ENCODE measurements at regions not wholly inside any gene's neighbourhood (a gene's known extent, or its start where the extent isn't known, plus 50 kb on each side); places are given as distances from the start of the nearest gene placed in this dataset.
A peak's percentile ranks its signal among the peaks of the same experiment; 100 is the strongest.

- TF ChIP-seq ZNF114 (CRISPR knock-in tag; IDR thresholded peaks at IDR 0.05) (no peak), EZH2 (IDR thresholded peaks at IDR 0.05; ENCODE audit: low read depth, unreplicated experiment) (no peak), NANOG (IDR thresholded peaks at IDR 0.05; ENCODE audit: borderline replicate concordance) (no peak)
These were observed 140.0 kb downstream of the CHRM3 start (continued) for GRCh38 chr1:239526391-239526790.

GRCh38 chr1:239527051-239527693, 140.8 kb downstream of the CHRM3 start:
- Mint-ChIP-seq H3K4me3 (no peak overlapping the region), H3K27me3 (ENCODE audit: insufficient read depth, low read depth, poor library complexity) (no peaks in the 10 kb centered on the region), H3K27ac (peak overlapping the region; percentile 47; the same call in 1 of the 2 replicates), H3K36me3 (ENCODE audit: low read depth) (no peaks in the 10 kb centered on the region), H3K9me3 (no peaks in the 10 kb centered on the region), H3K4me1 (no peaks in the 10 kb centered on the region)
- ATAC-seq (no peak), DNase-seq (ENCODE audit: low spot score) (no peak)
- Histone ChIP-seq H3K9me2 (ENCODE audit: insufficient read depth) (no peaks in the 10 kb centered on the region; the same call in 1 of the 2 replicates), H2AFZ (no peak overlapping the region), H3K4me1 (ENCODE audit: insufficient read depth) (no peaks in the 10 kb centered on the region), H3K4me2 (no peak overlapping the region), H3F3A (replicated peaks; ENCODE audit: low read depth) (no peaks in the 10 kb centered on the region), H3K79me2 (replicated peaks; ENCODE audit: insufficient read depth) (no peaks in the 10 kb centered on the region), H3K4me3 (no peak overlapping the region), H3K27ac (ENCODE audit: low read depth) (no peak overlapping the region), H3K36me3 (ENCODE audit: insufficient read depth) (no peaks in the 10 kb centered on the region), H3K27me3 (ENCODE audit: insufficient read depth) (no peaks in the 10 kb centered on the region), H4K20me1 (replicated peaks; ENCODE audit: insufficient read depth) (no peaks in the 10 kb centered on the region)
- no peak for TF ChIP-seq ZNF331 (CRISPR knock-in tag; IDR thresholded peaks at IDR 0.05; ENCODE audit: low read depth)
- TF ChIP-seq CTCF (conservative IDR thresholded peaks at IDR 0.05; ENCODE audit: low read depth in 2 of 2): no peak
- no peak for TF ChIP-seq NANOG (IDR thresholded peaks at IDR 0.05; ENCODE audit: borderline replicate concordance)
- TF ChIP-seq EZH2 (IDR thresholded peaks at IDR 0.05; ENCODE audit: low read depth, unreplicated experiment): no peak
- TF ChIP-seq ETS1 (IDR thresholded peaks at IDR 0.05): no peak
- TF ChIP-seq, protein P1, sequence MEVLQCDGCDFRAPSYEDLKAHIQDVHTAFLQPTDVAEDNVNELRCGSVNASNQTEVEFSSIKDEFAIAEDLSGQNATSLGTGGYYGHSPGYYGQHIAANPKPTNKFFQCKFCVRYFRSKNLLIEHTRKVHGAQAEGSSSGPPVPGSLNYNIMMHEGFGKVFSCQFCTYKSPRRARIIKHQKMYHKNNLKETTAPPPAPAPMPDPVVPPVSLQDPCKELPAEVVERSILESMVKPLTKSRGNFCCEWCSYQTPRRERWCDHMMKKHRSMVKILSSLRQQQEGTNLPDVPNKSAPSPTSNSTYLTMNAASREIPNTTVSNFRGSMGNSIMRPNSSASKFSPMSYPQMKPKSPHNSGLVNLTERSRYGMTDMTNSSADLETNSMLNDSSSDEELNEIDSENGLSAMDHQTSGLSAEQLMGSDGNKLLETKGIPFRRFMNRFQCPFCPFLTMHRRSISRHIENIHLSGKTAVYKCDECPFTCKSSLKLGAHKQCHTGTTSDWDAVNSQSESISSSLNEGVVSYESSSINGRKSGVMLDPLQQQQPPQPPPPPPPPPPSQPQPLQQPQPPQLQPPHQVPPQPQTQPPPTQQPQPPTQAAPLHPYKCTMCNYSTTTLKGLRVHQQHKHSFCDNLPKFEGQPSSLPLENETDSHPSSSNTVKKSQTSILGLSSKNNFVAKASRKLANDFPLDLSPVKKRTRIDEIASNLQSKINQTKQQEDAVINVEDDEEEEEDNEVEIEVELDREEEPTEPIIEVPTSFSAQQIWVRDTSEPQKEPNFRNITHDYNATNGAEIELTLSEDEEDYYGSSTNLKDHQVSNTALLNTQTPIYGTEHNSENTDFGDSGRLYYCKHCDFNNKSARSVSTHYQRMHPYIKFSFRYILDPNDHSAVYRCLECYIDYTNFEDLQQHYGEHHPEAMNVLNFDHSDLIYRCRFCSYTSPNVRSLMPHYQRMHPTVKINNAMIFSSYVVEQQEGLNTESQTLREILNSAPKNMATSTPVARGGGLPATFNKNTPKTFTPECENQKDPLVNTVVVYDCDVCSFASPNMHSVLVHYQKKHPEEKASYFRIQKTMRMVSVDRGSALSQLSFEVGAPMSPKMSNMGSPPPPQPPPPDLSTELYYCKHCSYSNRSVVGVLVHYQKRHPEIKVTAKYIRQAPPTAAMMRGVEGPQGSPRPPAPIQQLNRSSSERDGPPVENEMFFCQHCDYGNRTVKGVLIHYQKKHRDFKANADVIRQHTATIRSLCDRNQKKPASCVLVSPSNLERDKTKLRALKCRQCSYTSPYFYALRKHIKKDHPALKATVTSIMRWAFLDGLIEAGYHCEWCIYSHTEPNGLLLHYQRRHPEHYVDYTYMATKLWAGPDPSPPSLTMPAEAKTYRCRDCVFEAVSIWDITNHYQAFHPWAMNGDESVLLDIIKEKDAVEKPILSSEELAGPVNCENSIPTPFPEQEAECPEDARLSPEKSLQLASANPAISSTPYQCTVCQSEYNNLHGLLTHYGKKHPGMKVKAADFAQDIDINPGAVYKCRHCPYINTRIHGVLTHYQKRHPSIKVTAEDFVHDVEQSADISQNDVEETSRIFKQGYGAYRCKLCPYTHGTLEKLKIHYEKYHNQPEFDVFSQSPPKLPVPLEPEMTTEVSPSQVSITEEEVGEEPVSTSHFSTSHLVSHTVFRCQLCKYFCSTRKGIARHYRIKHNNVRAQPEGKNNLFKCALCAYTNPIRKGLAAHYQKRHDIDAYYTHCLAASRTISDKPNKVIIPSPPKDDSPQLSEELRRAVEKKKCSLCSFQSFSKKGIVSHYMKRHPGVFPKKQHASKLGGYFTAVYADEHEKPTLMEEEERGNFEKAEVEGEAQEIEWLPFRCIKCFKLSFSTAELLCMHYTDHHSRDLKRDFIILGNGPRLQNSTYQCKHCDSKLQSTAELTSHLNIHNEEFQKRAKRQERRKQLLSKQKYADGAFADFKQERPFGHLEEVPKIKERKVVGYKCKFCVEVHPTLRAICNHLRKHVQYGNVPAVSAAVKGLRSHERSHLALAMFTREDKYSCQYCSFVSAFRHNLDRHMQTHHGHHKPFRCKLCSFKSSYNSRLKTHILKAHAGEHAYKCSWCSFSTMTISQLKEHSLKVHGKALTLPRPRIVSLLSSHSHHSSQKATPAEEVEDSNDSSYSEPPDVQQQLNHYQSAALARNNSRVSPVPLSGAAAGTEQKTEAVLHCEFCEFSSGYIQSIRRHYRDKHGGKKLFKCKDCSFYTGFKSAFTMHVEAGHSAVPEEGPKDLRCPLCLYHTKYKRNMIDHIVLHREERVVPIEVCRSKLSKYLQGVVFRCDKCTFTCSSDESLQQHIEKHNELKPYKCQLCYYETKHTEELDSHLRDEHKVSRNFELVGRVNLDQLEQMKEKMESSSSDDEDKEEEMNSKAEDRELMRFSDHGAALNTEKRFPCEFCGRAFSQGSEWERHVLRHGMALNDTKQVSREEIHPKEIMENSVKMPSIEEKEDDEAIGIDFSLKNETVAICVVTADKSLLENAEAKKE (CRISPR knock-in tag; IDR thresholded peaks at IDR 0.05): no peak
- TF ChIP-seq EZH2phosphoT487 (IDR thresholded peaks at IDR 0.05; ENCODE audit: unreplicated experiment): no peak
- TF ChIP-seq POLR2AphosphoS5 (IDR thresholded peaks at IDR 0.05; ENCODE audit: low read depth): no peak
- no peak for TF ChIP-seq JUNB (IDR thresholded peaks at IDR 0.05; ENCODE audit: unreplicated experiment)
- TF ChIP-seq, protein P2, sequence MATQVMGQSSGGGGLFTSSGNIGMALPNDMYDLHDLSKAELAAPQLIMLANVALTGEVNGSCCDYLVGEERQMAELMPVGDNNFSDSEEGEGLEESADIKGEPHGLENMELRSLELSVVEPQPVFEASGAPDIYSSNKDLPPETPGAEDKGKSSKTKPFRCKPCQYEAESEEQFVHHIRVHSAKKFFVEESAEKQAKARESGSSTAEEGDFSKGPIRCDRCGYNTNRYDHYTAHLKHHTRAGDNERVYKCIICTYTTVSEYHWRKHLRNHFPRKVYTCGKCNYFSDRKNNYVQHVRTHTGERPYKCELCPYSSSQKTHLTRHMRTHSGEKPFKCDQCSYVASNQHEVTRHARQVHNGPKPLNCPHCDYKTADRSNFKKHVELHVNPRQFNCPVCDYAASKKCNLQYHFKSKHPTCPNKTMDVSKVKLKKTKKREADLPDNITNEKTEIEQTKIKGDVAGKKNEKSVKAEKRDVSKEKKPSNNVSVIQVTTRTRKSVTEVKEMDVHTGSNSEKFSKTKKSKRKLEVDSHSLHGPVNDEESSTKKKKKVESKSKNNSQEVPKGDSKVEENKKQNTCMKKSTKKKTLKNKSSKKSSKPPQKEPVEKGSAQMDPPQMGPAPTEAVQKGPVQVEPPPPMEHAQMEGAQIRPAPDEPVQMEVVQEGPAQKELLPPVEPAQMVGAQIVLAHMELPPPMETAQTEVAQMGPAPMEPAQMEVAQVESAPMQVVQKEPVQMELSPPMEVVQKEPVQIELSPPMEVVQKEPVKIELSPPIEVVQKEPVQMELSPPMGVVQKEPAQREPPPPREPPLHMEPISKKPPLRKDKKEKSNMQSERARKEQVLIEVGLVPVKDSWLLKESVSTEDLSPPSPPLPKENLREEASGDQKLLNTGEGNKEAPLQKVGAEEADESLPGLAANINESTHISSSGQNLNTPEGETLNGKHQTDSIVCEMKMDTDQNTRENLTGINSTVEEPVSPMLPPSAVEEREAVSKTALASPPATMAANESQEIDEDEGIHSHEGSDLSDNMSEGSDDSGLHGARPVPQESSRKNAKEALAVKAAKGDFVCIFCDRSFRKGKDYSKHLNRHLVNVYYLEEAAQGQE (IDR thresholded peaks at IDR 0.05; ENCODE audit: unreplicated experiment): no peak
- no peak for TF ChIP-seq CREB1 (CRISPR knock-in tag; IDR thresholded peaks at IDR 0.05; ENCODE audit: low read depth)
- TF ChIP-seq STAT1 (IDR thresholded peaks at IDR 0.05; ENCODE audit: unreplicated experiment): no peak

All from GM23338 (cell line).